ENCODE measurements at regions not wholly inside any gene's neighbourhood (a gene's known extent, or its start where the extent isn't known, plus 50 kb on each side); places are given as distances from the start of the nearest gene placed in this dataset.

- DNase-seq, result no peak
These were observed 226.5 kb upstream of the CDYL start for GRCh38 chr6:4549556-4550226.

- no peak for DNase-seq
These were observed 230.3 kb upstream of the CDYL start for GRCh38 chr6:4545893-4546292.

GRCh38 chr6:4543596-4543995 is 232.6 kb upstream of the CDYL start:
- DNase-seq, result no peak

GRCh38 chr6:4533576-4533975 is 242.6 kb upstream of the CDYL start:
- DNase-seq, result peak; percentile 68

- no peak for DNase-seq
These were observed 244.8 kb upstream of the CDYL start for GRCh38 chr6:4531406-4531805.

GRCh38 chr6:4522453-4522852 is 253.8 kb upstream of the CDYL start:
- DNase-seq, result no peak

- no peak for DNase-seq
These were observed 255.1 kb upstream of the CDYL start for GRCh38 chr6:4521070-4521469.

- DNase-seq, result peak; percentile 58
These were observed 257.7 kb upstream of the CDYL start for GRCh38 chr6:4518506-4518905.

GRCh38 chr6:4516206-4516605 is 260.0 kb upstream of the CDYL start:
- no peak for DNase-seq

GRCh38 chr6:4513561-4513960 is 262.6 kb upstream of the CDYL start:
- no peak for DNase-seq

- no peak for DNase-seq
These were observed 264.1 kb upstream of the CDYL start for GRCh38 chr6:4512051-4512471.

GRCh38 chr6:4511641-4512020 is 264.6 kb upstream of the CDYL start:
- DNase-seq, result no peak

- DNase-seq, result no peak
These were observed 265.1 kb upstream of the CDYL start for GRCh38 chr6:4510906-4511640.

GRCh38 chr6:4510317-4510716 is 265.9 kb upstream of the CDYL start:
- no peak for DNase-seq

- DNase-seq, result no peak
These were observed 266.7 kb upstream of the CDYL start for GRCh38 chr6:4509506-4509905.

GRCh38 chr6:4506792-4507191 is 269.4 kb upstream of the CDYL start:
- DNase-seq, result peak; percentile 51

GRCh38 chr6:4506223-4506622 is 270.0 kb upstream of the CDYL start:
- no peak for DNase-seq

GRCh38 chr6:4504700-4505099 is 271.5 kb upstream of the CDYL start:
- DNase-seq, result no peak

- no peak for DNase-seq
These were observed 272.5 kb upstream of the CDYL start for GRCh38 chr6:4503700-4504099.

- DNase-seq, result no peak
These were observed 279.9 kb upstream of the CDYL start for GRCh38 chr6:4496284-4496683.

GRCh38 chr6:4491501-4492260 is 284.5 kb upstream of the CDYL start:
- DNase-seq, result no peak

- DNase-seq, result no peak
These were observed 286.7 kb upstream of the CDYL start for GRCh38 chr6:4489538-4489937.

GRCh38 chr6:4488389-4488788 is 287.8 kb upstream of the CDYL start:
- no peak for DNase-seq

- DNase-seq, result no peak
These were observed 288.7 kb upstream of the CDYL start for GRCh38 chr6:4487538-4487937.

Measured in EL (cell line).